ENCODE measurements at regions not wholly inside any gene's neighbourhood (a gene's known extent, or its start where the extent isn't known, plus 50 kb on each side); places are given as distances from the start of the nearest gene placed in this dataset.
"Not testable (repeated sequence)": the region's sequence is repeated elsewhere in the genome, so short reads cannot be mapped to it uniquely, and the experiment has no call there.

DNA sequence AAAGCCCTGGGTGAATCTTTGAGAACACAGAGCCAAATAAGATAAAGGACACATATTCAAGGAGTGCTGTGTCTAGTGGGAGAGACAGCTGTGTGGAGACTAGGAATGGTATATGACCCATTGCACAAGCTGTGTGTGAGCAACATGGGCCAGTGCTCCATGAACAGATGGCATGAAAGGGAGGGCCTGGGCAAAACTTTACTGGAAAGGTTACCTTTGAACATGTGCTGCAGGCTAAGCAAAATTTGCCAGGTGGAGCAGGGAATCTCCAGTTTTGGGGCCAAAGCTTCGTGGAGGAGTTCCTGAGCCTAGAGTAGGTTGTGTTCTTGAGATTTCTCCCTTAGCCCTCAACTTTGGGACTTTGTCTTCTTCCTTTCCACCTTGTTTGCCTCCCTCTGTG, 446.1 kb upstream of the PROX1 start:
- H3K27ac ChIP-seq (ENCODE audit: low read depth, low read length, poor library complexity, severe bottlenecking) = no peak overlapping the region
- no peaks in the 10 kb centered on the region for H3K9me3 ChIP-seq (ENCODE audit: low read length)
- H3K4me3 ChIP-seq (ENCODE audit: low read depth, low read length, poor library complexity, severe bottlenecking) = no peak overlapping the region
- no peaks in the 10 kb centered on the region for H3K79me2 ChIP-seq (ENCODE audit: insufficient read depth, low read length)
- no peaks in the 10 kb centered on the region for H3K9me2 ChIP-seq (ENCODE audit: low read depth, low read length)
- no peaks in the 10 kb centered on the region for H3K4me1 ChIP-seq (ENCODE audit: insufficient read depth, low read length, severe bottlenecking)
- H3K4me2 ChIP-seq (ENCODE audit: low read length) = no peak overlapping the region
- H3F3A ChIP-seq (ENCODE audit: insufficient read depth, low read length) = no peaks in the 10 kb centered on the region
- no peaks in the 10 kb centered on the region for H4K20me1 ChIP-seq (ENCODE audit: insufficient read depth, low read length)
- TF ChIP-seq EZH2 (IDR thresholded peaks at IDR 0.05; ENCODE audit: borderline replicate concordance, low read length) = no peak
- TF ChIP-seq, protein P1, sequence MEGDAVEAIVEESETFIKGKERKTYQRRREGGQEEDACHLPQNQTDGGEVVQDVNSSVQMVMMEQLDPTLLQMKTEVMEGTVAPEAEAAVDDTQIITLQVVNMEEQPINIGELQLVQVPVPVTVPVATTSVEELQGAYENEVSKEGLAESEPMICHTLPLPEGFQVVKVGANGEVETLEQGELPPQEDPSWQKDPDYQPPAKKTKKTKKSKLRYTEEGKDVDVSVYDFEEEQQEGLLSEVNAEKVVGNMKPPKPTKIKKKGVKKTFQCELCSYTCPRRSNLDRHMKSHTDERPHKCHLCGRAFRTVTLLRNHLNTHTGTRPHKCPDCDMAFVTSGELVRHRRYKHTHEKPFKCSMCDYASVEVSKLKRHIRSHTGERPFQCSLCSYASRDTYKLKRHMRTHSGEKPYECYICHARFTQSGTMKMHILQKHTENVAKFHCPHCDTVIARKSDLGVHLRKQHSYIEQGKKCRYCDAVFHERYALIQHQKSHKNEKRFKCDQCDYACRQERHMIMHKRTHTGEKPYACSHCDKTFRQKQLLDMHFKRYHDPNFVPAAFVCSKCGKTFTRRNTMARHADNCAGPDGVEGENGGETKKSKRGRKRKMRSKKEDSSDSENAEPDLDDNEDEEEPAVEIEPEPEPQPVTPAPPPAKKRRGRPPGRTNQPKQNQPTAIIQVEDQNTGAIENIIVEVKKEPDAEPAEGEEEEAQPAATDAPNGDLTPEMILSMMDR (IDR thresholded peaks at IDR 0.05; ENCODE audit: low read length) = no peak
- H3K9ac ChIP-seq (ENCODE audit: low read length) = no peak overlapping the region
- peaks cover 4% of the 10 kb centered on the region; the same call in 1 of the 2 replicates for H3K27me3 ChIP-seq (ENCODE audit: insufficient read depth, low read length)
- H3K36me3 ChIP-seq (ENCODE audit: insufficient read depth, low read length) = no peaks in the 10 kb centered on the region
- no peak overlapping the region for H2AFZ ChIP-seq (ENCODE audit: low read length)

DNA sequence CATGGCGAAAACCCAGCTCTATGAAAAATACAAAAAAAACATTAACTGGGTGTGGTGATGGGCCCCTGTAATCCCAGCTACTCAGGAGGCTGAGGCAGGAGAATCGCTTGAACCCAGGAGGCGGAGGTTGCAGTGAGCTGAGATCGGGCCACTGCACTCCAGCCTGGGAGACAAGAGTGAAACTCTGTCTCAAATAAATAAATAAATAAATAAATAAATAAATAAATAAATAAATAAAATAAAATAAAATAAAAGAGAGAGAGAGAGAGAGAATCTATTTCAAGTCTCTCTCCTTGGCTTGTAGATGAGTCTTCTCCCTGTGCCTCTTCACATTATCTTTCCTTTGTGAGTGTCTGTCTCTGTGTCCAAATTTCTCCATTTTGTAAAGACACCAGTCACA, 442.6 kb upstream of the PROX1 start:
- not testable (repeated sequence) for H3K27me3 ChIP-seq (ENCODE audit: insufficient read depth, low read length); H3K9ac ChIP-seq (ENCODE audit: low read length); H4K20me1 ChIP-seq (ENCODE audit: insufficient read depth, low read length); H3K27ac ChIP-seq (ENCODE audit: low read depth, low read length, poor library complexity, severe bottlenecking); H3F3A ChIP-seq (ENCODE audit: insufficient read depth, low read length); H2AFZ ChIP-seq (ENCODE audit: low read length); H3K79me2 ChIP-seq (ENCODE audit: insufficient read depth, low read length); H3K36me3 ChIP-seq (ENCODE audit: insufficient read depth, low read length); H3K9me3 ChIP-seq (ENCODE audit: low read length); H3K4me3 ChIP-seq (ENCODE audit: low read depth, low read length, poor library complexity, severe bottlenecking); H3K9me2 ChIP-seq (ENCODE audit: low read depth, low read length); H3K4me2 ChIP-seq (ENCODE audit: low read length); H3K4me1 ChIP-seq (ENCODE audit: insufficient read depth, low read length, severe bottlenecking)

DNA sequence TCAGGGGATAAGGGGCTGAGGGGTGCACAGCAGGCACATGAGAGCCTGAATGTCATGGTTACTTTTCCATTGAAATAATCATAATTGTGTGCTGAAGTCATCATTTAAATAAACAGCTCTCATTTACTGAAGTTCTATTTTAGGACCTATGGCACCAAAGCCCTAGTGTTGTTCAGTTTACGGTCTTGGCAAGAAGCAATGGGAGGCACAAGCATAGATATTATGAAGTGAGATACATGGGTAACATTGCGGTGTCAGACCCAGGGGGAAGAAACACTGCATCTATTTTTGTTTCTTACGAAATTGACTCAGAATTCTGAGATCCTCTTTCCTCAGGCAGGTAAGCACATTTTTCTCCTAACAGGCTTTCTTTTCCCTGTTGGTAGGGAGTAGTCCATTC, 437.8 kb upstream of the PROX1 start:
- no peaks in the 10 kb centered on the region for H3K27me3 ChIP-seq (ENCODE audit: insufficient read depth, low read length)
- H3K79me2 ChIP-seq (ENCODE audit: insufficient read depth, low read length) = no peaks in the 10 kb centered on the region
- no peak overlapping the region for H3K27ac ChIP-seq (ENCODE audit: low read depth, low read length, poor library complexity, severe bottlenecking)
- TF ChIP-seq, protein P1 (IDR thresholded peaks at IDR 0.05; ENCODE audit: low read length) = no peak
- no peak for TF ChIP-seq EZH2 (IDR thresholded peaks at IDR 0.05; ENCODE audit: borderline replicate concordance, low read length)
- H3K4me3 ChIP-seq (ENCODE audit: low read depth, low read length, poor library complexity, severe bottlenecking) = no peak overlapping the region
- no peaks in the 10 kb centered on the region for H3K9me2 ChIP-seq (ENCODE audit: low read depth, low read length)
- no peak overlapping the region for H3K4me2 ChIP-seq (ENCODE audit: low read length)
- H3F3A ChIP-seq (ENCODE audit: insufficient read depth, low read length) = no peaks in the 10 kb centered on the region
- no peaks in the 10 kb centered on the region for H3K36me3 ChIP-seq (ENCODE audit: insufficient read depth, low read length)
- no peaks in the 10 kb centered on the region for H3K4me1 ChIP-seq (ENCODE audit: insufficient read depth, low read length, severe bottlenecking)
- no peaks in the 10 kb centered on the region for H4K20me1 ChIP-seq (ENCODE audit: insufficient read depth, low read length)
- H2AFZ ChIP-seq (ENCODE audit: low read length) = no peak overlapping the region
- H3K9me3 ChIP-seq (ENCODE audit: low read length) = no peaks in the 10 kb centered on the region
- H3K9ac ChIP-seq (ENCODE audit: low read length) = no peak overlapping the region

DNA sequence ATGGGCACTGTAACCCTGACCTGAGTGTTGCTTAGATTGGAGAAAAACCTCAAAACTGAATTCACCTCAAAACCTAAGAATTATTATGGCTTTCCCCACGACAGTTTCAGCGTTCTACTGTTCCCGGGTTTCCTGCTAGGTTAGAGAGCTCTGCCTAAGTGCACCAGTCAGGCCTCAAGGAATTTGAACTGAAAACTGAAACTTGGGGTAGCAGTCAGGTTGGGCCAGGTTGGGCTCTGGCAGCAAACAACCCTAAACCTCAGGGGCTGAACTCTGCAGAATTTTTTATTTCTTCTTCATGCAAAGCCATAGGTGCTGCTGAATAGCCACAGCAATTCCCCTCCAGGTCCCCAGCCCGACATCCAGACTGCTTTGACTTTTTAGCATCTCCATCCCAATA, 437.0 kb upstream of the PROX1 start:
- no peaks in the 10 kb centered on the region for H3F3A ChIP-seq (ENCODE audit: insufficient read depth, low read length)
- no peaks in the 10 kb centered on the region for H3K79me2 ChIP-seq (ENCODE audit: insufficient read depth, low read length)
- no peak for TF ChIP-seq EZH2 (IDR thresholded peaks at IDR 0.05; ENCODE audit: borderline replicate concordance, low read length)
- TF ChIP-seq, protein P1 (IDR thresholded peaks at IDR 0.05; ENCODE audit: low read length) = no peak
- H2AFZ ChIP-seq (ENCODE audit: low read length) = no peak overlapping the region
- H3K27me3 ChIP-seq (ENCODE audit: insufficient read depth, low read length) = no peaks in the 10 kb centered on the region
- no peaks in the 10 kb centered on the region for H3K9me2 ChIP-seq (ENCODE audit: low read depth, low read length)
- H3K4me3 ChIP-seq (ENCODE audit: low read depth, low read length, poor library complexity, severe bottlenecking) = no peak overlapping the region
- H3K4me2 ChIP-seq (ENCODE audit: low read length) = no peak overlapping the region
- H3K9me3 ChIP-seq (ENCODE audit: low read length) = no peaks in the 10 kb centered on the region
- H3K4me1 ChIP-seq (ENCODE audit: insufficient read depth, low read length, severe bottlenecking) = no peaks in the 10 kb centered on the region
- H4K20me1 ChIP-seq (ENCODE audit: insufficient read depth, low read length) = no peaks in the 10 kb centered on the region
- no peaks in the 10 kb centered on the region for H3K36me3 ChIP-seq (ENCODE audit: insufficient read depth, low read length)
- H3K27ac ChIP-seq (ENCODE audit: low read depth, low read length, poor library complexity, severe bottlenecking) = no peak overlapping the region
- H3K9ac ChIP-seq (ENCODE audit: low read length) = no peak overlapping the region

All from OCI-LY1 (cell line).